Central memory CD8-positive, alpha-beta T cell (primary cell): ENCODE measurements at regions not wholly inside any gene's neighbourhood (a gene's known extent, or its start where the extent isn't known, plus 50 kb on each side); places are given as distances from the start of the nearest gene placed in this dataset.
A peak's percentile ranks its signal among the peaks of the same experiment; 100 is the strongest.

Experiments
- ATAC-seq: fragments of 150-1000 bp; cut with Tn5 transposase; replicated peaks from 2 replicates; pipeline ENCODE4 v1.10.0; 2022; ENCODE audit warnings: mild to moderate bottlenecking, moderate FRiP score, moderate number of reproducible peaks; ENCODE audit not compliant: poor library complexity, severe bottlenecking; ENCODE audit errors: extremely low read depth
- DNase-seq, 2 donors: peaks; one replicate each; pipeline ENCODE4 v3.0.0; 2021; ENCODE audit warnings: low spot score in 2 of 2
- H3K27ac Mint-ChIP-seq: one replicate; pipeline ENCODE4 v1.8.0; 2022; ENCODE audit warnings: low read depth, mild to moderate bottlenecking, moderate library complexity, mixed read lengths
- H3K27me3 Mint-ChIP-seq: one replicate; pipeline ENCODE4 v1.8.0; 2022; ENCODE audit warnings: mixed read lengths
- H3K36me3 Mint-ChIP-seq: one replicate; pipeline ENCODE4 v1.8.0; 2022; ENCODE audit warnings: mild to moderate bottlenecking, moderate library complexity, mixed read lengths; ENCODE audit not compliant: insufficient read depth
- H3K4me1 Mint-ChIP-seq: one replicate; pipeline ENCODE4 v1.8.0; 2022; ENCODE audit warnings: mixed read lengths
- H3K4me3 Mint-ChIP-seq: one replicate; pipeline ENCODE4 v1.8.0; 2022; ENCODE audit warnings: mild to moderate bottlenecking, moderate library complexity, mixed read lengths
- H3K9me3 Mint-ChIP-seq: one replicate; pipeline ENCODE4 v1.8.0; 2022; ENCODE audit warnings: mixed read lengths

DNA sequence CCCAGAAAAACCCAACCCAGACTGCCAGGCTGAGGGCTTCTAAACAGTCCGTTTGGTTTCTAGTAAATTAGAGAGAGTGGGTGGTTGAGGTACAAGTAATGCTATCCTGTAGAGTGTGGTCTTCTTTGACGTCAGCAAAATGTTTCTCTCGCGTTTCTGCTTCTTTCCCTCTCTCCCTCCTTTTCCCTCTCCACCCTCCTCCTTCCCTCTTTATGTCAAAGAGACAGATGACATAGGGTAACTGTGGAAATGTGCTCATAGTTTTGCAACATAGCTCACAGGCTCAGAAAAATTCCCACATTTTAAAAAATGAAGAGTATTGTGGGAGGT, 158.3 kb downstream of the TOMM20 start:
- Mint-ChIP-seq H3K4me3 (no peak overlapping the region), H3K4me1 (peaks cover 38% of the 10 kb centered on the region)
- DNase-seq = no peak

DNA sequence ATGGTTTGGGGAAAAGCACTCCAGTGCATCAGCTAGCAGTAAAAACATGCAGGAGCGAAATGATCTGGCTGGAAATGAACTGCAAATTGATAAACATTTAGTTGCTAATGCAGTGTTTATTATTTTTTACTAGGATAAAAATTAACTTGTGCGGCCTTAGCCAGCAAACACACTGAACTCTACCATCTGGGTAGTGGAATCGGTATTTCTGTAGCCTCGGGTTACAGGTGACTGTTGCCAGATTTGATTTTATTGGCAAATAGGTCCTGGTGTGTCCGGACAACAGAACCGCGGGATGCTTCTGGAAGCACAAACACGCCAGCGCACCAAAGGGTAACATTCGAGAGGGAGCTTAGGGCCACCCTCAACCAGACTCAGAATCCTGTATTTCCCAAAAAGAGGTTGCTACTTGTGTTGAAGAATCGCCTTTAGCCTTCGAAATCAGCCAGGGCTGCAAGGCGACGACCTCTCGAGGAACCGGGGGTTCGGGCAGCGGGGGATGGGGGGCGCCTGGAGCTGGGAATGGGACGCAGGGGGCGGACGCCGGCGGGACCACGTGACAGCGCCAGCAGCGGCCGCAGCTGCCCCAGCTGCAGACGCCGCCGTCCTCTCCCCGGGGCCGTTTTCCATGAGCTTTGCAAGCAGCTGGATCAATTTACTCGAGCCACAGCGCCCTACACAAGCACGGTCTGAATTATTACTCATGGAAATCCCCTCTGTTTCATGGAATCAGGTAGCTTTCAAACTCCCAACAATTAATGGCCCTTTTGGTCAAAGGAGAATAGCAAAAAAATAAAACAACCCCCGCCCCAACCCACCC, 158.8 kb downstream of the TOMM20 start:
- DNase-seq (no peak), ATAC-seq (no peak)
- H3K9me3 Mint-ChIP-seq = no peaks in the 10 kb centered on the region
- peaks cover 44% of the 10 kb centered on the region for H3K4me1 Mint-ChIP-seq
- H3K36me3 Mint-ChIP-seq = peaks cover 7% of the 10 kb centered on the region
- H3K27me3 Mint-ChIP-seq = peaks cover 8% of the 10 kb centered on the region
- no peak overlapping the region for H3K4me3 Mint-ChIP-seq
- no peak overlapping the region for H3K27ac Mint-ChIP-seq

More for the DNA sequence above, 158.3 kb downstream of the TOMM20 start:
- H3K27ac Mint-ChIP-seq = no peak overlapping the region
- no peak for ATAC-seq
- no peaks in the 10 kb centered on the region for H3K9me3 Mint-ChIP-seq
- H3K36me3 Mint-ChIP-seq = peaks cover 7% of the 10 kb centered on the region
- H3K27me3 Mint-ChIP-seq = peaks cover 8% of the 10 kb centered on the region

DNA sequence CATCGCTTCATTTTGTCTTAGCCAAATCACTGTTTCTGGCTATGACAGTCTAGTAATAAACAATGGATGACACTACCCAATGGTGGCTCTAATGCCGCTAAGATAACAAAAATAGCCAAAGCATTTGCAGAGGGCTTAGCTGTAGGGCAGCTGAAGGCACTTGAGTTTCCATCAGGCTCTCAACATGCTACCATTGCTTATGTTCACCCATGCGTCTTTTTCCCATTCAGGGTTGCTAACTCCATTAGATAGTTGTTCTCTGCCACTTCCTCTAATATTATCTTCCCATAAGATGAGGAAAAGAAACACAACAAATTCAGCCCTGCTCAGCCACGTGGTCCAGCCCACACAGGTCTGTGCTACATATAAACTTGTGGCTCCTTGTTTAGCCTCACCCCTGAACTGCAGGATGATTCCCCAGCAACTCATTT, 159.6 kb downstream of the TOMM20 start:
- no peak overlapping the region for H3K4me3 Mint-ChIP-seq
- peaks cover 8% of the 10 kb centered on the region for H3K27me3 Mint-ChIP-seq
- ATAC-seq = no peak
- no peak overlapping the region for H3K27ac Mint-ChIP-seq
- no peak for DNase-seq
- H3K9me3 Mint-ChIP-seq = no peaks in the 10 kb centered on the region
- H3K4me1 Mint-ChIP-seq = peaks cover 51% of the 10 kb centered on the region
- peaks cover 7% of the 10 kb centered on the region for H3K36me3 Mint-ChIP-seq

DNA sequence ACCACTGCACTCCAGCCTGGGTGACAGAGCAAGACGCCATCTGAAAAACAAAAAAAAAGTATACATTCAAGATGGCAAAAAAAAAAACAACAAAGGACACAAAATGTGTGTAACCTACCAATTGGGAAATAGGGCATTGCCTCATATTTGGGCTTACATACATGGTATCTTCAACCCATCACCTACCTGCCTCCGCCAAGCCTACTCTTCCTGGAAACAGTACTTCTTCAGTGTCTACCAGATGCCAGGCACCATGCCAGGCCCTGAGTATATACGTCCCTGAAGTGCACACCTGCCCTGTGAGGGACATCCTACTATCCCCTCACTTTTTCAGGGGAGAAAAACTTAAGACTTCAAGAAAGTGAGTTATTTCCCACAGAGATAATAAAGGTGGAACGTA, 160.2 kb downstream of the TOMM20 start:
- no peak for ATAC-seq
- Mint-ChIP-seq H3K27me3 (peaks cover 8% of the 10 kb centered on the region), H3K4me3 (no peak overlapping the region), H3K4me1 (peaks cover 57% of the 10 kb centered on the region), H3K27ac (no peak overlapping the region), H3K36me3 (peaks cover 7% of the 10 kb centered on the region), H3K9me3 (no peaks in the 10 kb centered on the region)
- no peak for DNase-seq

DNA sequence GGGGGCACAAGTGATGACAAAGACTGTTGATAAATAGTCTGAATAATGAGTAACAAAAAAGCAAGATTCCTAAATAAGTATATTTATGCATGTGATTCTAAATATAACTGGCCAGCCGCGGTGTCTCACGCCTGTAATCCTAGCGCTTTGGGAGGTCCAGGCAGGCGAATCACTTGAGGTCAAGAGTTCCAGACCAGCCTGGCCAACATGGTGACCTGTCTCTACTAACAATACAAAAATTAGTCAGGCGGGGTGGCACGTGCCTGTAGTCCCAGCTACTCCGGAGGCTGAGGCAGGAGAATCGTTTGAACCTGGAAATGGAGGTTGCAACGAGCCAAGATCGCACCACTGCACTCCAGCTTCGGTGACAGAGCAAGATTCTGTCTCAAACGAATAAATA, 161.5 kb downstream of the TOMM20 start:
- H3K27ac Mint-ChIP-seq = no peak overlapping the region
- no peaks in the 10 kb centered on the region for H3K9me3 Mint-ChIP-seq
- no peak for DNase-seq
- H3K27me3 Mint-ChIP-seq = peaks cover 8% of the 10 kb centered on the region
- ATAC-seq = no peak
- H3K4me3 Mint-ChIP-seq = no peak overlapping the region
- peaks cover 64% of the 10 kb centered on the region for H3K4me1 Mint-ChIP-seq
- peaks cover 7% of the 10 kb centered on the region for H3K36me3 Mint-ChIP-seq

DNA sequence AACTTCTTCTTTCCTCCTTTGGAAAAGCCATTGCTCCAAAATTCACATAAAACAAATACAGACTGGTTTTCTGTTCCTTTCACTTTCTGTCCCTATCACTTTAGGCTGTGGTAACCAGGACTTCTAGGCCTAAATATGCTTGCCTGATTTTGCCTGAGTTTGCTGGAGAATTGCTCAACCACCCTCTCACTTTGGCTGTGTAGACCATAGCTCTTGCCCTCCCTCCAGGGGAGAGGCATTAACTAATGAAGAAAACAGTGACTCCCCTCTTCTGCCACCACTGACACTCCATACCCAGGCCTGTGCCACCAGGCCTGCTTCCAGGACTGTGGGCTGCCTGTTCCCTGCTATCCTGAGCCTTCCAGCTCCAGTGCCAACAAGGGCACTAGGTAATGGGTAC, 163.5 kb downstream of the TOMM20 start:
- no peak for ATAC-seq
- Mint-ChIP-seq H3K4me1 (peaks cover 58% of the 10 kb centered on the region), H3K4me3 (peak overlapping the region; percentile 41), H3K27me3 (peaks cover 8% of the 10 kb centered on the region), H3K36me3 (peaks cover 2% of the 10 kb centered on the region), H3K27ac (peak overlapping the region; percentile 92), H3K9me3 (no peaks in the 10 kb centered on the region)
- no peak for DNase-seq

DNA sequence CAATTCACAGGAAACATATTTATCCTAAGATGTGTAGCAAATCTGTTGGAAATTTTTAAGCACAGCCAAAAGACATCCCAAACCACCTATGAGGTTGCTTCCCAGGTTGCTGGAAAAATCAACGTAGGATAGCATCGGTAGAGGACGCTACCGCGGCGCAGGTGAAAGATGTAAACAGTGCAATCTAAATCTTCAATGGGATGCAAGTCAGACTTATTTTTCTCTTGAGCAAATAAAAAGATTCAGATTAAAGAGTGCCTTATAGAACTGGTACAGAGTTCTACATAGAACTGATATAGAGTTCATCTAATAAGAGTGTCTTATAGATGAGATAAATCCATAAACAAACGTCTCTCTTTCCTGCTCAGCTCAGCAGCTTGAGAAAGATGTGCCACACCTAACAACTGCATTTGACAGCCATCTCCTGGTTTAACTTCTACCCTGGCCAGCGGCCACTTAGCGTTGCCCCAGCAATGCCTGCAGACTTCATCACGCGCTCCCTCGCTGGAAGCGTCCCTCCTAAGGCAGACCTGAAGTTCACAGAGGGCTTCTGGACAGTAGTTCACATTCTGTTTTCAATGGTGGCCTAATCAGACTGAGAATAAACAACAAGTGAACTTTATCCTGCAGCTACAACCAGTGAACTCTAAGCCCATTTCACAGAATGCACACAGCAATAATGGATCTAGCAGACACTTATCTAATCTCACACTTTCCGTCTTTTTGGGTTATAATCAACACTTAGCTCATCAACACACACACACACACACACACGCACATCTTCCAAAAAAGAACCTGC, 164.5 kb downstream of the TOMM20 start:
- no peaks in the 10 kb centered on the region for H3K9me3 Mint-ChIP-seq
- DNase-seq (no peak), ATAC-seq (no peak)
- H3K27me3 Mint-ChIP-seq = peaks cover 4% of the 10 kb centered on the region
- peaks cover 62% of the 10 kb centered on the region for H3K4me1 Mint-ChIP-seq
- H3K27ac Mint-ChIP-seq = peak overlapping the region; percentile 92
- peak overlapping the region; percentile 69 for H3K4me3 Mint-ChIP-seq
- peaks cover 2% of the 10 kb centered on the region for H3K36me3 Mint-ChIP-seq

DNA sequence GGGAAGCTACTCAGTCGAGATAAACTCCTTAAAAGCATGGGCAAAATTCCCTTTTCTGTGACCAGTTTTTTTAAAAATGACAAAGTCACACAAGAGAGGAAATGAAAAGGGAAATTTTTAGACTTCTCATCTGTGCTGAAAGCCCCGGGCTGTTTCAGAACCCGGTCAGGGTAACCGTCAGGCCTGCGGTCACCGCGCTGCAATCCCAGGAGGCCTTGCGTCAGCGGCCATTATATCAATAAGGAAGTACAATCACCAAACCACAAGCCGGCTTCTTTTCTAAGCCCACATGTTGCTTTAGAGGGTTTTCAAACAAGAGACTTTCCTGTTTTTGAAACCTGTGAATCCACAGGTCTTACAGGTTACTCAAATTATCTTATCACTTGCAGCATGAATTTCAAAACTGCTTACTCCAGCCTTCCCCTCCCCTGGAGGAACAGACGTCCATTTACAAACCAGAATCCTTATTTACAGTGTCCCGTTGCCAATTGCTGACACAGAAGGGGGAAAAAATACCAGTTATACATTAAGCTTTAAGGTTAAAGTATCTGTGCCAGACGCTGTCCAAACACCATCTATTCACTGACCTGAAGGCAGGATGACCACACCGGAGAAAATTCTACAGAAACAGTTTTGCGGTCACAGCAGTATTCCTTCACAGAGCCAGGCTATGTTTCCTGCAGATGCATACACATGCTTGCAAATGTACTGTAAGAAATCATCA, 165.3 kb downstream of the TOMM20 start:
- no peaks in the 10 kb centered on the region for H3K27me3 Mint-ChIP-seq
- peak overlapping the region; percentile 69 for H3K4me3 Mint-ChIP-seq
- no peaks in the 10 kb centered on the region for H3K9me3 Mint-ChIP-seq
- peaks cover 2% of the 10 kb centered on the region for H3K36me3 Mint-ChIP-seq
- peak overlapping the region; percentile 92 for H3K27ac Mint-ChIP-seq
- H3K4me1 Mint-ChIP-seq = peaks cover 55% of the 10 kb centered on the region
- DNase-seq = peak; percentile 64 to 82
- ATAC-seq = peak; percentile 89

DNA sequence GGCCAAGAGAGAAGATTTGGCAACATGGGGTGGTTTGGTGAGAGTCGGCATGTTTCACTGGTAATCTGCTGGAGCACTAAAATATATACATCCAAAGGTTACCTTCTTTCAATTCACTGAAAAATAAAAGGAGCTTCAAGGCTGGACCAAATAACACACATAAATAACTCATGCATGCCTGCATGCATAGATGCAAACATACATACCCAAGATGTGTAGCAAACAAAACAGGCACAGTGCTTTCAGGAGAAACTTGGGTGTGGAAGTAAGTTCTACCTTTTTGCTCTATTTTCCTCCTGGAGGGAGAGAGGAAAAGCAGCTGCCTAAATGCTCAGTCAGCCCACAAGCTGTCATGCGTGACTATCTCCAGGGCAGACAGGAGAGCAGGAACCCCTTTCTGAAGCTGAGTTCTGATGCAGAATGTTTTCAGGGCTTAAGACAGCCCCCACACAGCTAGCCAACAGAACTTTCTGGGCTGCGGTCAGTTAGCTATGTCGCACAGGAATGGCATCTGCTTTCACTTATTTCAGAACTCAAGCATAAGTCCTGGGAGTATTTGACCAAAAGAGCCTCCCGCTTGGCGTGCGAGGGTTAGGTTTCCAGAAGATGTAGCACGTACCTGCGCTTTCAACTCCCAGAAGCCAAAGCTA, 166.2 kb downstream of the TOMM20 start:
- peak; percentile 20 for ATAC-seq

DNA sequence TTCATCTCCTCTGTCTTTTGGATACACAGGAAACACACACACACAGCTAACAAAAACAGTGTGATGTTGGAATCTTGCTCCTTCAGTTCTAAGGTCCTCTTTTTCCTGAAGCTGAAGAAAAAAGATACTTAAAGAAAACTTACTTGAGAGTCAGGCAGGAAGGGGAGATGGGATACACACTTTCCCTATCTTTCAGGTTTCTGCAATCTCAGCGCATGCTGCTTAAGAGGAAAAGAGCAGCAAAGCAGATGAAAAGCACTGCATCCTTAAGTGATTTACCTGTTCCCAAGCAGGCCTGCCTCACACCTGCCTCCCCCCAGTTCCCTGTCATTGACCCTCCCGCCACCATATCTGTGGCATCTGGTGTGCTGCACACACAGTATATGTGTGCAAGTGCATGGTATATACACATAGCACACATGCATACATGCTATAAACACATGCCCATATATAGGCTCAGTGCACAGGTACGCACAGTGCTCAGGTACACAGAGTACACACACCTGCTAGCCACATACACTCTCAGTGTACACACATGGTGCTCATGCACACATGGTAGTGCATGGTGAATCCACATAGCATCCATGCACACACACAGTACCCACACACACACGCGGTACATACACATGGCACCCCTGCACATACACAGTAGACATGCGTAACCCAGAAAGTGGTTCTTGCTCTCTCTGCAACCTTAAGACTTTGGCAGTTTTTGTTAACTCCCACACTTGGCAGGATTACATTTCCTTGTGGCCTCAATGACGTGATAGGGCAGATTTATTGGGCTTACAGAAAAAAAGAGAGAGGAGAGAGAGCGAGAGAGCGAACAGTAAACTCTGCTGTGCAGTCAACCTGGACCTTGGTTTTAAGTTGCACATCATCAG, 166.9 kb downstream of the TOMM20 start:
- Mint-ChIP-seq H3K27me3 (no peaks in the 10 kb centered on the region), H3K27ac (peak overlapping the region; percentile 92), H3K36me3 (peaks cover 3% of the 10 kb centered on the region), H3K4me1 (peaks cover 55% of the 10 kb centered on the region), H3K4me3 (peak overlapping the region; percentile 69), H3K9me3 (no peaks in the 10 kb centered on the region)
- ATAC-seq (no peak), DNase-seq (no peak)

More for the DNA sequence above, 166.2 kb downstream of the TOMM20 start:
- Mint-ChIP-seq H3K27ac (peak overlapping the region; percentile 92), H3K4me1 (peaks cover 55% of the 10 kb centered on the region), H3K9me3 (no peaks in the 10 kb centered on the region), H3K4me3 (peak overlapping the region; percentile 69), H3K36me3 (peaks cover 3% of the 10 kb centered on the region), H3K27me3 (no peaks in the 10 kb centered on the region)
- no peak for DNase-seq

DNA sequence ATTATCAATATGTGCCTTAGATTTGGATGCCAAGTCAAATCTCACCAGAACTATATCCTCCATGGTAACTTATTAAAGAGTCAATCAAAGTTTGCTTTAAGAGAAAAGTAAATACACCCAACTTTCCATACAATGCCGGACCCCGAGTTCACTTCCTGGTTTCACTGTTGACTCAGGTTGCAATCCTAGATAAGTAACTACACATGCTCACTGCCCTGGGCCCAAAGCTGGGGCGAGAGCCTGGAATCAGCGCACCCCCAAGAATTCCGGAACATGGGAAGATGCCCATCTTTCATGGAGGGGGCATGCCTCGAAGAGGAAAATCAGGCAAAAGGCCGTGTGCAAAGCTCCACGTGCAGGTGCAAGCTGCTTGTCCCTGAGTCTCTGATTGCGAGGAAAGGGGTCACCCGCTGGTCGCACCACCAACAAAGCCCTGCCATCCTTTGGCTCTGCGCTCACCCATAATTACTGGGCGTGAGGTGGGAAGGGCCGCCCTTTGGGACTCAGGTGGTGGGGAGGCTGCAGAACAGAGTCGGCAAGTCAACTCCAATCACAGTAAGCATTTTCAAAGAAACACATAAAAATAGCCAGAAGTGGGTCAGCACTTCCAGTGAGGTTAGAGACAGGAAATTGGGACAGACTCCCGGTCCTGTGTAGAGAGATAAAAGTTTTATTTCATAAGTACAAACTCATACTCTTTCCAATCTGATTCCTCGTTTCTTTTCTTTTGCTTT, 167.7 kb downstream of the TOMM20 start:
- H3K36me3 Mint-ChIP-seq = peaks cover 3% of the 10 kb centered on the region
- H3K4me1 Mint-ChIP-seq = peaks cover 55% of the 10 kb centered on the region
- H3K27me3 Mint-ChIP-seq = no peaks in the 10 kb centered on the region
- ATAC-seq (no peak), DNase-seq (no peak)
- H3K27ac Mint-ChIP-seq = no peak overlapping the region
- no peak overlapping the region for H3K4me3 Mint-ChIP-seq
- H3K9me3 Mint-ChIP-seq = no peaks in the 10 kb centered on the region
